ENCODE measurements at regions not wholly inside any gene's neighbourhood (a gene's known extent, or its start where the extent isn't known, plus 50 kb on each side); places are given as distances from the start of the nearest gene placed in this dataset.

GRCh38 chr12:75844049-75844770, 187.4 kb downstream of the PHLDA1 start:
- DNase-seq (ENCODE audit: extremely low read depth, low read depth, low spot score) = no peak

- DNase-seq (ENCODE audit: extremely low read depth, low read depth, low spot score) = no peak
Observed at GRCh38 chr12:75842090-75842489, 189.5 kb downstream of the PHLDA1 start.

- no peak for DNase-seq (ENCODE audit: extremely low read depth, low read depth, low spot score)
Observed at GRCh38 chr12:75840994-75841355, 190.6 kb downstream of the PHLDA1 start.

- DNase-seq (ENCODE audit: extremely low read depth, low read depth, low spot score) = no peak
Observed at GRCh38 chr12:75838309-75838708, 193.3 kb downstream of the PHLDA1 start.

GRCh38 chr12:75837700-75838099, 193.9 kb downstream of the PHLDA1 start:
- DNase-seq (ENCODE audit: extremely low read depth, low read depth, low spot score) = no peak

- no peak for DNase-seq (ENCODE audit: extremely low read depth, low read depth, low spot score)
Observed at GRCh38 chr12:75836533-75836932, 195.0 kb downstream of the PHLDA1 start.

- DNase-seq (ENCODE audit: extremely low read depth, low read depth, low spot score) = no peak
Observed at GRCh38 chr12:75834591-75834990, 197.0 kb downstream of the PHLDA1 start.

GRCh38 chr12:75833268-75833667, 198.3 kb downstream of the PHLDA1 start:
- no peak for DNase-seq (ENCODE audit: extremely low read depth, low read depth, low spot score)

GRCh38 chr12:75831402-75831801, 200.2 kb downstream of the PHLDA1 start:
- no peak for DNase-seq (ENCODE audit: extremely low read depth, low read depth, low spot score)

- no peak for DNase-seq (ENCODE audit: extremely low read depth, low read depth, low spot score)
Observed at GRCh38 chr12:75827061-75827460, 204.5 kb downstream of the PHLDA1 start.

- no peak for DNase-seq (ENCODE audit: extremely low read depth, low read depth, low spot score)
Observed at GRCh38 chr12:75825686-75826085, 205.9 kb downstream of the PHLDA1 start.

GRCh38 chr12:75823475-75823874, 208.1 kb downstream of the PHLDA1 start:
- no peak for DNase-seq (ENCODE audit: extremely low read depth, low read depth, low spot score)

GRCh38 chr12:75822416-75822815, 209.2 kb downstream of the PHLDA1 start:
- DNase-seq (ENCODE audit: extremely low read depth, low read depth, low spot score) = no peak

GRCh38 chr12:75820848-75821578, 210.6 kb downstream of the PHLDA1 start:
- no peak for DNase-seq (ENCODE audit: extremely low read depth, low read depth, low spot score)

- DNase-seq (ENCODE audit: extremely low read depth, low read depth, low spot score) = no peak
Observed at GRCh38 chr12:75820071-75820470, 211.5 kb downstream of the PHLDA1 start.

- no peak for DNase-seq (ENCODE audit: extremely low read depth, low read depth, low spot score)
Observed at GRCh38 chr12:75819512-75819911, 212.1 kb downstream of the PHLDA1 start.

GRCh38 chr12:75818863-75819262, 212.7 kb downstream of the PHLDA1 start:
- no peak for DNase-seq (ENCODE audit: extremely low read depth, low read depth, low spot score)

GRCh38 chr12:75816897-75817296, 214.7 kb downstream of the PHLDA1 start:
- DNase-seq (ENCODE audit: extremely low read depth, low read depth, low spot score) = peak; percentile 29

GRCh38 chr12:75815756-75816155, 215.8 kb downstream of the PHLDA1 start:
- DNase-seq (ENCODE audit: extremely low read depth, low read depth, low spot score) = no peak

GRCh38 chr12:75814851-75815754, 216.5 kb downstream of the PHLDA1 start:
- DNase-seq (ENCODE audit: extremely low read depth, low read depth, low spot score) = peak; percentile 92

- no peak for DNase-seq (ENCODE audit: extremely low read depth, low read depth, low spot score)
Observed at GRCh38 chr12:75813072-75813471, 218.5 kb downstream of the PHLDA1 start.
